Mucosa of rectum (tissue), 2 donors: ENCODE measurements at regions not wholly inside any gene's neighbourhood (a gene's known extent, or its start where the extent isn't known, plus 50 kb on each side); places are given as distances from the start of the nearest gene placed in this dataset.

Experiments
- H3K27ac ChIP-seq, 2 donors: one replicate each; pipeline ENCODE4 v1.7.0; 2013; ENCODE audit warnings: inconsistent platforms in 2 of 2, low read depth in 2 of 2, low read length in 2 of 2
- H3K27me3 ChIP-seq, 2 donors: one replicate each; pipeline ENCODE4 v1.7.0; 2013; ENCODE audit warnings: low read length in 2 of 2; ENCODE audit not compliant: control insufficient read depth in 2 of 2, insufficient read depth in 2 of 2
- H3K36me3 ChIP-seq, 2 donors: one replicate each; pipeline ENCODE4 v1.7.0; 2013; ENCODE audit warnings: low read length in 2 of 2; ENCODE audit not compliant: control insufficient read depth in 2 of 2, insufficient read depth in 2 of 2
- H3K4me1 ChIP-seq, 2 donors: one replicate each; pipeline ENCODE4 v1.7.0; 2013; ENCODE audit warnings: low read length in 2 of 2, mild to moderate bottlenecking in 1 of 2; ENCODE audit not compliant: control insufficient read depth in 2 of 2, insufficient read depth in 2 of 2
- H3K4me3 ChIP-seq, 2 donors: one replicate each; pipeline ENCODE4 v1.7.0; 2013; ENCODE audit warnings: low read length in 2 of 2
- H3K9ac ChIP-seq, 2 donors: one replicate each; pipeline ENCODE4 v1.7.0; 2013; ENCODE audit warnings: low read length in 2 of 2, low read depth in 1 of 2, mild to moderate bottlenecking in 1 of 2
- H3K9me3 ChIP-seq, 2 donors: one replicate each; pipeline ENCODE4 v1.7.0; 2013; ENCODE audit warnings: low read length in 2 of 2; ENCODE audit not compliant: control insufficient read depth in 2 of 2
- donor health status: healthy.
- donor health status: Normal muscosa, but diverticular disease.

GRCh38 chr2:167406558-167406957 lies 518.3 kb downstream of the XIRP2 start:
- Histone ChIP-seq H3K9ac (no peak overlapping the region), H3K9me3 (no peaks in the 10 kb centered on the region), H3K27me3 (no peaks in the 10 kb centered on the region), H3K4me3 (no peak overlapping the region), H3K27ac (no peak overlapping the region), H3K4me1 (no peaks in the 10 kb centered on the region), H3K36me3 (no peaks in the 10 kb centered on the region)

- no peaks in the 10 kb centered on the region for H3K36me3 ChIP-seq
- H3K27ac ChIP-seq: no peak overlapping the region
- H3K9ac ChIP-seq: no peak overlapping the region
- H3K9me3 ChIP-seq: no peaks in the 10 kb centered on the region
- H3K27me3 ChIP-seq: no peaks in the 10 kb centered on the region
- no peaks in the 10 kb centered on the region for H3K4me1 ChIP-seq
- no peak overlapping the region for H3K4me3 ChIP-seq
Observed at GRCh38 chr2:167404627-167405284, 516.5 kb downstream of the XIRP2 start.

- no peaks in the 10 kb centered on the region for H3K9me3 ChIP-seq
- H3K27ac ChIP-seq: no peak overlapping the region
- H3K4me3 ChIP-seq: no peak overlapping the region
- no peaks in the 10 kb centered on the region for H3K27me3 ChIP-seq
- no peak overlapping the region for H3K9ac ChIP-seq
- no peaks in the 10 kb centered on the region for H3K4me1 ChIP-seq
- H3K36me3 ChIP-seq: no peaks in the 10 kb centered on the region
Observed at GRCh38 chr2:167401309-167401708, 513.0 kb downstream of the XIRP2 start.

GRCh38 chr2:167400546-167400945 lies 512.3 kb downstream of the XIRP2 start:
- Histone ChIP-seq H3K9ac (no peak overlapping the region), H3K9me3 (no peaks in the 10 kb centered on the region), H3K27ac (no peak overlapping the region), H3K4me1 (no peaks in the 10 kb centered on the region), H3K36me3 (no peaks in the 10 kb centered on the region), H3K4me3 (no peak overlapping the region), H3K27me3 (no peaks in the 10 kb centered on the region)

- no peaks in the 10 kb centered on the region for H3K9me3 ChIP-seq
- no peak overlapping the region for H3K4me3 ChIP-seq
- H3K36me3 ChIP-seq: no peaks in the 10 kb centered on the region
- H3K4me1 ChIP-seq: no peaks in the 10 kb centered on the region
- no peaks in the 10 kb centered on the region for H3K27me3 ChIP-seq
- H3K9ac ChIP-seq: no peak overlapping the region
- no peak overlapping the region for H3K27ac ChIP-seq
Observed at GRCh38 chr2:167398873-167399272, 510.6 kb downstream of the XIRP2 start.

GRCh38 chr2:167388901-167389300 lies 500.6 kb downstream of the XIRP2 start:
- Histone ChIP-seq H3K4me3 (no peak overlapping the region), H3K36me3 (no peaks in the 10 kb centered on the region), H3K4me1 (peaks cover 8 to 14% of the 10 kb centered on the region in 2 donors), H3K27me3 (no peaks in the 10 kb centered on the region), H3K9me3 (no peaks in the 10 kb centered on the region), H3K9ac (no peak overlapping the region), H3K27ac (no peak overlapping the region)

- no peak overlapping the region for H3K27ac ChIP-seq
- no peaks in the 10 kb centered on the region for H3K9me3 ChIP-seq
- no peak overlapping the region for H3K9ac ChIP-seq
- H3K36me3 ChIP-seq: no peaks in the 10 kb centered on the region
- no peaks in the 10 kb centered on the region for H3K27me3 ChIP-seq
- H3K4me3 ChIP-seq: no peak overlapping the region
- H3K4me1 ChIP-seq: peaks cover 8 to 15% of the 10 kb centered on the region in 2 donors
Observed at GRCh38 chr2:167388497-167388896, 500.2 kb downstream of the XIRP2 start.

- no peaks in the 10 kb centered on the region for H3K27me3 ChIP-seq
- no peak overlapping the region for H3K4me3 ChIP-seq
- peaks cover 8 to 23% of the 10 kb centered on the region in 2 donors for H3K4me1 ChIP-seq
- H3K36me3 ChIP-seq: no peaks in the 10 kb centered on the region
- H3K27ac ChIP-seq: no peak overlapping the region
- H3K9me3 ChIP-seq: no peaks in the 10 kb centered on the region
- no peak overlapping the region for H3K9ac ChIP-seq
Observed at GRCh38 chr2:167386694-167387093, 498.4 kb downstream of the XIRP2 start.

- H3K4me1 ChIP-seq: peaks cover 8 to 23% of the 10 kb centered on the region in 2 donors
- H3K9me3 ChIP-seq: no peaks in the 10 kb centered on the region
- H3K9ac ChIP-seq: peak overlapping the region in 1 of 2 donors; percentile 42
- H3K27ac ChIP-seq: peak overlapping the region; percentile 40 to 66
- peak overlapping the region in 1 of 2 donors; percentile 15 for H3K4me3 ChIP-seq
- H3K36me3 ChIP-seq: no peaks in the 10 kb centered on the region
- no peaks in the 10 kb centered on the region for H3K27me3 ChIP-seq
Observed at GRCh38 chr2:167383610-167384194, 495.4 kb downstream of the XIRP2 start.

- Histone ChIP-seq H3K36me3 (no peaks in the 10 kb centered on the region), H3K9me3 (no peaks in the 10 kb centered on the region), H3K27me3 (no peaks in the 10 kb centered on the region), H3K4me3 (no peak overlapping the region), H3K4me1 (peaks cover 8 to 21% of the 10 kb centered on the region in 2 donors), H3K27ac (no peak overlapping the region), H3K9ac (no peak overlapping the region)
Observed at GRCh38 chr2:167381349-167381748, 493.1 kb downstream of the XIRP2 start.
